K562 (cell line): ENCODE measurements at regions not wholly inside any gene's neighbourhood (a gene's known extent, or its start where the extent isn't known, plus 50 kb on each side); places are given as distances from the start of the nearest gene placed in this dataset.

Source experiments
- BCL6 ChIP-seq: fragments of 250-450 bp; sonication (Bioruptor Pico); IDR thresholded peaks from 2 replicates; pipeline ENCODE4 v1.4.0; 2020
- CREB1 ChIP-seq, 2 experiments: sonication (generic) in 1 of 2; formaldehyde crosslinking in 1 of 2; IDR thresholded peaks; 2 replicates each; pipeline versions ENCODE4 v1.6.1 to v1.8.0; 2012 to 2022; ENCODE audit warnings: inconsistent platforms in 1 of 2, mild to moderate bottlenecking in 1 of 2, missing genetic modification reagents in 1 of 2, moderate library complexity in 1 of 2
- CTCF ChIP-seq, 3 experiments: IDR thresholded peaks in 2 of 3; conservative IDR thresholded peaks in 1 of 3; 2 replicates each; pipeline ENCODE4 v1.5.1; 2011 to 2012; ENCODE audit warnings: low read length in 3 of 3, mild to moderate bottlenecking in 3 of 3, control low read depth in 2 of 3, improper control_type of control experiment in 1 of 3, inconsistent platforms in 1 of 3, low read depth in 1 of 3, mixed read lengths in 1 of 3, moderate library complexity in 1 of 3; ENCODE audit not compliant: insufficient read depth in 2 of 3
- ELF2 ChIP-seq: fragments of 250-450 bp; sonication (Bioruptor Pico); IDR thresholded peaks from 2 replicates; pipeline ENCODE4 v1.5.0; 2021; ENCODE audit warnings: mild to moderate bottlenecking
- JUN ChIP-seq, 2 experiments: sonication (generic) in 1 of 2; formaldehyde crosslinking in 1 of 2; IDR thresholded peaks; 2 replicates each; pipeline versions ENCODE4 v1.6.1 to v1.8.0; 2012 to 2022; ENCODE audit warnings: borderline replicate concordance in 2 of 2, mild to moderate bottlenecking in 2 of 2, improper control_type of control experiment in 1 of 2, low read depth in 1 of 2, low read length in 1 of 2, missing genetic modification reagents in 1 of 2
- KAT8 ChIP-seq: fragments of 450-650 bp; IDR thresholded peaks from 2 replicates; pipeline ENCODE4 v1.6.1; 2016; ENCODE audit warnings: low read depth, mild to moderate bottlenecking
- LEF1 ChIP-seq: fragments of 450-650 bp; IDR thresholded peaks from 2 replicates; pipeline ENCODE4 v1.6.1; 2016; ENCODE audit warnings: mild to moderate bottlenecking
- POLR2AphosphoS2 ChIP-seq: IDR thresholded peaks from 2 replicates; pipeline ENCODE4 v1.6.1; 2012; ENCODE audit warnings: low read length, improper control_type of control experiment
- SMAD2 ChIP-seq: fragments of 150-350 bp; IDR thresholded peaks from 2 replicates; pipeline ENCODE4 v1.6.1; 2014; ENCODE audit warnings: low read depth, mild to moderate bottlenecking, low read length
- TSHZ1 ChIP-seq: fragments of 250-450 bp; sonication (Bioruptor Pico); IDR thresholded peaks from 2 replicates; pipeline ENCODE4 v1.4.0; 2020; ENCODE audit warnings: mild to moderate bottlenecking, moderate library complexity
- ZBTB1 ChIP-seq: sonication (generic); formaldehyde crosslinking; IDR thresholded peaks from 2 replicates; pipeline ENCODE4 v1.8.1; 2023; ENCODE audit warnings: missing genetic modification reagents, low read depth, mild to moderate bottlenecking, borderline replicate concordance
- ZNF143 ChIP-seq: sonication (generic); formaldehyde crosslinking; IDR thresholded peaks from 2 replicates; pipeline ENCODE4 v1.9.0; 2022; ENCODE audit warnings: mild to moderate bottlenecking, missing genetic modification reagents
- ZNF174 ChIP-seq: fragments of 250-450 bp; sonication (Bioruptor Pico); IDR thresholded peaks from 2 replicates; pipeline ENCODE4 v1.4.0; 2020; ENCODE audit warnings: mild to moderate bottlenecking

- TF ChIP-seq SMAD2: no peak
- TF ChIP-seq JUN (IDR thresholded peaks at IDR 0.05; ENCODE audit: borderline replicate concordance, low read depth, low read length): no peak
- TF ChIP-seq JUN (CRISPR knock-in tag; IDR thresholded peaks at IDR 0.05; ENCODE audit: borderline replicate concordance): no peak
- TF ChIP-seq CTCF (IDR thresholded peaks at IDR 0.05 in 2 of 3, conservative IDR thresholded peaks at IDR 0.05 in 1 of 3; ENCODE audit: insufficient read depth in 2 of 3, low read depth in 1 of 3, low read length in 3 of 3): no peak
- TF ChIP-seq TSHZ1 (CRISPR knock-in tag): no peak
- TF ChIP-seq ZNF143 (CRISPR knock-in tag): no peak
- no peak for TF ChIP-seq KAT8
- no peak for TF ChIP-seq ZBTB1 (CRISPR knock-in tag)
- TF ChIP-seq LEF1: no peak
- TF ChIP-seq POLR2AphosphoS2: no peak
- no peak for TF ChIP-seq ZNF174 (CRISPR knock-in tag)
- TF ChIP-seq CREB1 (IDR thresholded peaks at IDR 0.05): no peak
- TF ChIP-seq CREB1 (CRISPR knock-in tag; IDR thresholded peaks at IDR 0.05): no peak
- no peak for TF ChIP-seq BCL6 (CRISPR knock-in tag)
- TF ChIP-seq ELF2 (CRISPR knock-in tag): no peak
These were observed 69.6 kb upstream of the HDGFL1 start for GRCh38 chr6:22499815-22500214.
